ENCODE measurements at regions not wholly inside any gene's neighbourhood (a gene's known extent, or its start where the extent isn't known, plus 50 kb on each side); places are given as distances from the start of the nearest gene placed in this dataset.

DNA sequence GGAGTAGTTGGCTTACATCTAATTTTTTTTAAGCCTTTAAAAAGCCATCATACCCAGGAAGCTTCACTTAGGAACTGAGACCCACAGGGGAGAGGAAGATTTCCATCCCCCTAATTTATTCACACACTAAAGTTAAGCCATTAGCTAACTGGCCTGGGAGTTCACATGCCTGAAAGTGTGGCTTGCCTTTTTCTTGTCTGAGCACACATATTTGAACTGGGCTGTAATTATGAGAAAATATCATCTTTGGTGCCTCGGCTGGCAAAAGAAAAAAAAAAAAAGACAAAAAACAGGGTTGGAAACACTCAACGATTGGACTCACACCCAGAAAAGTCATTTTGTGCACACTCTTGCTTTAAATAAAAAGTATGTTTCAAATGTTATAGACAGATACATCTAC, 847.3 kb downstream of the MAT2B start:
- ATAC-seq (no peak), DNase-seq (ENCODE audit: low spot score) (no peak), FAIRE-seq (no peak)
- Histone ChIP-seq H2AFZ (ENCODE audit: low read length) (no peak overlapping the region), H3K4me2 (ENCODE audit: low read depth, low read length) (no peak overlapping the region), H3K4me3 (replicated peaks in 1 of 3; ENCODE audit: insufficient read depth in 1 of 3, low read depth in 2 of 3, low read length in 3 of 3) (no peak overlapping the region), H3K27me3 (ENCODE audit: control insufficient read depth in 1 of 2, insufficient read depth in 2 of 2, low read length in 2 of 2) (no peaks in the 10 kb centered on the region; a peak in 1 of 5 replicates), H3K36me3 (replicated peaks in 1 of 2; ENCODE audit: control insufficient read depth in 1 of 2, insufficient read depth in 2 of 2, low read length in 2 of 2) (no peaks in the 10 kb centered on the region), H4K20me1 (ENCODE audit: insufficient read depth, low read length) (no peaks in the 10 kb centered on the region), H3K9me3 (ENCODE audit: low read length) (peaks cover 16% of the 10 kb centered on the region), H3K9ac (ENCODE audit: insufficient read depth, low read depth, low read length) (no peak overlapping the region), H3K4me1 (ENCODE audit: insufficient read depth, low read length) (no peaks in the 10 kb centered on the region), H3K27ac (ENCODE audit: extremely low read length, insufficient read depth, low read length) (no peak overlapping the region), H3K79me2 (ENCODE audit: insufficient read depth, low read length) (no peaks in the 10 kb centered on the region)
- intact Hi-C loops (cut with micrococcal nuclease; ENCODE audit: unreplicated experiment), result no loop called here
- CTCF ChIA-PET (ENCODE audit: low intra/inter-chr PET ratio, low total read pairs), result no interaction called here
- TF ChIP-seq, protein P1, sequence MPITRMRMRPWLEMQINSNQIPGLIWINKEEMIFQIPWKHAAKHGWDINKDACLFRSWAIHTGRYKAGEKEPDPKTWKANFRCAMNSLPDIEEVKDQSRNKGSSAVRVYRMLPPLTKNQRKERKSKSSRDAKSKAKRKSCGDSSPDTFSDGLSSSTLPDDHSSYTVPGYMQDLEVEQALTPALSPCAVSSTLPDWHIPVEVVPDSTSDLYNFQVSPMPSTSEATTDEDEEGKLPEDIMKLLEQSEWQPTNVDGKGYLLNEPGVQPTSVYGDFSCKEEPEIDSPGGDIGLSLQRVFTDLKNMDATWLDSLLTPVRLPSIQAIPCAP (CRISPR knock-in tag; IDR thresholded peaks at IDR 0.05; ENCODE audit: low read depth), result no peak
- no peak for TF ChIP-seq ZNF496 (CRISPR knock-in tag; IDR thresholded peaks at IDR 0.05; ENCODE audit: insufficient replicate concordance)
- WGBS (ENCODE audit: low lambda C conversion rate), result 10% methylated on average over 2 of the region's 2 CpGs
- POLR2A ChIA-PET, result no interaction called here
- in situ Hi-C loops (cut with HindIII; ENCODE audit: extremely low pct_ligation_motif_present, low pct_unique_long_range_greater_than_20kb), result no loop called here
- no TSS peak for BruUV-seq (replicated peaks)

- TF ChIP-seq KLF6 (CRISPR knock-in tag; IDR thresholded peaks at IDR 0.05) (no peak), PHF5A (CRISPR knock-in tag; IDR thresholded peaks at IDR 0.05; ENCODE audit: low read depth, unreplicated experiment) (no peak), SMAD1 (CRISPR knock-in tag; IDR thresholded peaks at IDR 0.05; ENCODE audit: borderline replicate concordance, low read depth) (no peak), CAMTA2 (CRISPR knock-in tag; IDR thresholded peaks at IDR 0.05; ENCODE audit: borderline replicate concordance) (no peak), RORA (CRISPR knock-in tag; IDR thresholded peaks at IDR 0.05) (no peak), REPIN1 (CRISPR knock-in tag; IDR thresholded peaks at IDR 0.05; ENCODE audit: borderline replicate concordance, low read depth) (no peak), IRX3 (CRISPR knock-in tag; IDR thresholded peaks at IDR 0.05; ENCODE audit: borderline replicate concordance, low read depth) (no peak), DNMT3B (CRISPR knock-in tag; conservative IDR thresholded peaks at IDR 0.05) (no peak), MYNN (CRISPR knock-in tag; IDR thresholded peaks at IDR 0.05; ENCODE audit: low read depth) (no peak), HHEX (CRISPR knock-in tag; IDR thresholded peaks at IDR 0.05) (no peak), MLXIP (CRISPR knock-in tag; IDR thresholded peaks at IDR 0.05; ENCODE audit: borderline replicate concordance) (no peak), DNMT1 (CRISPR knock-in tag; IDR thresholded peaks at IDR 0.05) (no peak), MYC (CRISPR knock-in tag; IDR thresholded peaks at IDR 0.05; ENCODE audit: borderline replicate concordance) (no peak)
- TF ChIP-seq, protein P2, sequence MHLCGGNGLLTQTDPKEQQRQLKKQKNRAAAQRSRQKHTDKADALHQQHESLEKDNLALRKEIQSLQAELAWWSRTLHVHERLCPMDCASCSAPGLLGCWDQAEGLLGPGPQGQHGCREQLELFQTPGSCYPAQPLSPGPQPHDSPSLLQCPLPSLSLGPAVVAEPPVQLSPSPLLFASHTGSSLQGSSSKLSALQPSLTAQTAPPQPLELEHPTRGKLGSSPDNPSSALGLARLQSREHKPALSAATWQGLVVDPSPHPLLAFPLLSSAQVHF (CRISPR knock-in tag; IDR thresholded peaks at IDR 0.05), result no peak
- ATAC-seq (no peak), FAIRE-seq (no peak), DNase-seq (ENCODE audit: low spot score) (no peak)
- in situ Hi-C loops (cut with HindIII; ENCODE audit: extremely low pct_ligation_motif_present, low pct_unique_long_range_greater_than_20kb), result no loop called here
- Histone ChIP-seq H3K9ac (ENCODE audit: insufficient read depth, low read depth, low read length) (no peak overlapping the region), H3K36me3 (replicated peaks in 1 of 2; ENCODE audit: control insufficient read depth in 1 of 2, insufficient read depth in 2 of 2, low read length in 2 of 2) (no peaks in the 10 kb centered on the region), H3K27me3 (ENCODE audit: control insufficient read depth in 1 of 2, insufficient read depth in 2 of 2, low read length in 2 of 2) (no peaks in the 10 kb centered on the region; a peak in 1 of 5 replicates), H2AFZ (ENCODE audit: low read length) (no peak overlapping the region), H3K27ac (ENCODE audit: extremely low read length, insufficient read depth, low read length) (no peak overlapping the region), H4K20me1 (ENCODE audit: insufficient read depth, low read length) (no peaks in the 10 kb centered on the region), H3K4me1 (ENCODE audit: insufficient read depth, low read length) (no peaks in the 10 kb centered on the region), H3K79me2 (ENCODE audit: insufficient read depth, low read length) (no peaks in the 10 kb centered on the region), H3K4me2 (ENCODE audit: low read depth, low read length) (no peak overlapping the region), H3K9me3 (ENCODE audit: low read length) (peaks cover 13% of the 10 kb centered on the region), H3K4me3 (replicated peaks in 1 of 3; ENCODE audit: insufficient read depth in 1 of 3, low read depth in 2 of 3, low read length in 3 of 3) (no peak overlapping the region)
- no TSS peak for BruUV-seq (replicated peaks)
- intact Hi-C loops (cut with micrococcal nuclease; ENCODE audit: unreplicated experiment), result no loop called here
- ChIA-PET CTCF (ENCODE audit: low intra/inter-chr PET ratio, low total read pairs) (no interaction called here), POLR2A (no interaction called here)
- WGBS (ENCODE audit: low lambda C conversion rate), result 0% methylated on average over 1 of the region's 1 CpG
Observed at GRCh38 chr5:164353155-164353554, 847.7 kb downstream of the MAT2B start.
